Parathyroid adenoma (tissue), 2 donors: ENCODE measurements at regions not wholly inside any gene's neighbourhood (a gene's known extent, or its start where the extent isn't known, plus 50 kb on each side); places are given as distances from the start of the nearest gene placed in this dataset.

Experiments
- H2AFZ ChIP-seq: fragments of 300-600 bp; sonication (generic); one replicate; pipeline ENCODE4 v1.7.0; 2017; ENCODE audit warnings: antibody characterized with exemption, mild to moderate bottlenecking
- H3K27ac ChIP-seq: fragments of 300-600 bp; sonication (generic); one replicate; pipeline ENCODE4 v1.7.0; 2017
- H3K27me3 ChIP-seq: fragments of 300-600 bp; sonication (generic); one replicate; pipeline ENCODE4 v1.7.0; 2017; ENCODE audit warnings: low read length; ENCODE audit not compliant: control insufficient read depth, insufficient read depth
- H3K36me3 ChIP-seq: fragments of 300-600 bp; sonication (generic); one replicate; pipeline ENCODE4 v1.7.0; 2017; ENCODE audit warnings: low read length; ENCODE audit not compliant: control insufficient read depth, insufficient read depth
- H3K4me1 ChIP-seq: fragments of 300-600 bp; sonication (generic); one replicate; pipeline ENCODE4 v1.7.0; 2017; ENCODE audit warnings: control low read depth
- H3K4me2 ChIP-seq: fragments of 300-600 bp; sonication (generic); one replicate; pipeline ENCODE4 v1.7.0; 2017; ENCODE audit warnings: low read length
- H3K4me3 ChIP-seq: fragments of 300-600 bp; sonication (generic); one replicate; pipeline ENCODE4 v1.7.0; 2017; ENCODE audit warnings: low read depth, low read length
- H3K79me2 ChIP-seq: fragments of 300-600 bp; sonication (generic); one replicate; pipeline ENCODE4 v1.7.0; 2017; ENCODE audit warnings: control low read depth
- H3K9ac ChIP-seq: fragments of 300-600 bp; sonication (generic); one replicate; pipeline ENCODE4 v1.7.0; 2017; ENCODE audit warnings: mild to moderate bottlenecking
- H3K9me3 ChIP-seq: fragments of 300-600 bp; sonication (generic); one replicate; pipeline ENCODE4 v1.7.0; 2017; ENCODE audit warnings: low read length; ENCODE audit not compliant: control insufficient read depth
- TF ChIP-seq, protein P1 (sequence below): fragments of 300-600 bp; sonication (generic); IDR thresholded peaks from one replicate; pipeline ENCODE4 v1.7.0; 2017; ENCODE audit warnings: antibody characterized with exemption, mild to moderate bottlenecking
- donor health status: primary hyperparathyroidism.

DNA sequence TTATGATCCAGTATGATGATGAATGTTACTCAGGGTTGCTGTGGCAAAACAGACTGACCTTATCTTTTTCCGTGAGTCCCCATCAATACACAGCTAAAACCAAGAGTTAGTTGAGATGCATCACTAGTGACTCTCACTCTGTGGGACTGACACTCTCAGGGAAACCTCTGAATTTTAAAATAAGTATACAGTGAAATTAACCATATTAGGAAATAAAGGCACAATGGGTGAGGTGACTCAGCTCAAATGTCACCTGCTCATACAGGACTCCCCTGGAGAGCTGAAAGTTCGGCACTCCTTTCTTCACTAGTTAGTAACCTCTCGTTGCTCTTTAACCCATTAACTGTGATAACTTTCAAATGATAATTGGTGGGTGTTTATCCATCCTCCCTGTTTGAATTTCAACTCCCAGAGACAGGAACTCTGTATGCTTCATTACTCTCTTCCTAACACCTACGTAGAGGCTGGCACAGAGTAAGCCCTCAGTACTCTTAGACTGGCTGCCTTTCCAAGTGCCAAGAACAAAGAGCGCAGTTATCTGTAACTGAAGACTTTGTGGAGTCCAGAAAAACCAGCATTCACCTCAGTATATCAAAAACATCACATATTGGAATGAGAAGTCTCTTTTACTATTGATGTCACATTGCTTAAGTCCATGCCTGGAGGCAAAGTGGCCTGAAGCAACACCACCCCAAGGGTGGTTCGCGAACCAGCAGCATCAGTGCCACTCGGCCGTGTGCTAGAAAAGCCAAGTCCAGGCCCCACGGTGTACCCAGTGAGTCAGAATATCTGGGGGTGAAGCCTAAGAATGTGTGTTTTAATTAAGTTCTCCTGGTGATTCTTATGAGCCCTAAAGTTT lies 91.1 kb downstream of the NIBAN1 start:
- no peak overlapping the region for H3K27ac ChIP-seq
- no peak overlapping the region for H2AFZ ChIP-seq
- H3K4me2 ChIP-seq, result no peak overlapping the region
- no peaks in the 10 kb centered on the region for H3K27me3 ChIP-seq
- no peaks in the 10 kb centered on the region for H3K79me2 ChIP-seq
- no peaks in the 10 kb centered on the region for H3K4me1 ChIP-seq
- H3K36me3 ChIP-seq, result no peaks in the 10 kb centered on the region
- H3K9me3 ChIP-seq, result no peaks in the 10 kb centered on the region
- no peak overlapping the region for H3K4me3 ChIP-seq
- no peak overlapping the region for H3K9ac ChIP-seq
- TF ChIP-seq, protein P1, sequence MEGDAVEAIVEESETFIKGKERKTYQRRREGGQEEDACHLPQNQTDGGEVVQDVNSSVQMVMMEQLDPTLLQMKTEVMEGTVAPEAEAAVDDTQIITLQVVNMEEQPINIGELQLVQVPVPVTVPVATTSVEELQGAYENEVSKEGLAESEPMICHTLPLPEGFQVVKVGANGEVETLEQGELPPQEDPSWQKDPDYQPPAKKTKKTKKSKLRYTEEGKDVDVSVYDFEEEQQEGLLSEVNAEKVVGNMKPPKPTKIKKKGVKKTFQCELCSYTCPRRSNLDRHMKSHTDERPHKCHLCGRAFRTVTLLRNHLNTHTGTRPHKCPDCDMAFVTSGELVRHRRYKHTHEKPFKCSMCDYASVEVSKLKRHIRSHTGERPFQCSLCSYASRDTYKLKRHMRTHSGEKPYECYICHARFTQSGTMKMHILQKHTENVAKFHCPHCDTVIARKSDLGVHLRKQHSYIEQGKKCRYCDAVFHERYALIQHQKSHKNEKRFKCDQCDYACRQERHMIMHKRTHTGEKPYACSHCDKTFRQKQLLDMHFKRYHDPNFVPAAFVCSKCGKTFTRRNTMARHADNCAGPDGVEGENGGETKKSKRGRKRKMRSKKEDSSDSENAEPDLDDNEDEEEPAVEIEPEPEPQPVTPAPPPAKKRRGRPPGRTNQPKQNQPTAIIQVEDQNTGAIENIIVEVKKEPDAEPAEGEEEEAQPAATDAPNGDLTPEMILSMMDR, result no peak

DNA sequence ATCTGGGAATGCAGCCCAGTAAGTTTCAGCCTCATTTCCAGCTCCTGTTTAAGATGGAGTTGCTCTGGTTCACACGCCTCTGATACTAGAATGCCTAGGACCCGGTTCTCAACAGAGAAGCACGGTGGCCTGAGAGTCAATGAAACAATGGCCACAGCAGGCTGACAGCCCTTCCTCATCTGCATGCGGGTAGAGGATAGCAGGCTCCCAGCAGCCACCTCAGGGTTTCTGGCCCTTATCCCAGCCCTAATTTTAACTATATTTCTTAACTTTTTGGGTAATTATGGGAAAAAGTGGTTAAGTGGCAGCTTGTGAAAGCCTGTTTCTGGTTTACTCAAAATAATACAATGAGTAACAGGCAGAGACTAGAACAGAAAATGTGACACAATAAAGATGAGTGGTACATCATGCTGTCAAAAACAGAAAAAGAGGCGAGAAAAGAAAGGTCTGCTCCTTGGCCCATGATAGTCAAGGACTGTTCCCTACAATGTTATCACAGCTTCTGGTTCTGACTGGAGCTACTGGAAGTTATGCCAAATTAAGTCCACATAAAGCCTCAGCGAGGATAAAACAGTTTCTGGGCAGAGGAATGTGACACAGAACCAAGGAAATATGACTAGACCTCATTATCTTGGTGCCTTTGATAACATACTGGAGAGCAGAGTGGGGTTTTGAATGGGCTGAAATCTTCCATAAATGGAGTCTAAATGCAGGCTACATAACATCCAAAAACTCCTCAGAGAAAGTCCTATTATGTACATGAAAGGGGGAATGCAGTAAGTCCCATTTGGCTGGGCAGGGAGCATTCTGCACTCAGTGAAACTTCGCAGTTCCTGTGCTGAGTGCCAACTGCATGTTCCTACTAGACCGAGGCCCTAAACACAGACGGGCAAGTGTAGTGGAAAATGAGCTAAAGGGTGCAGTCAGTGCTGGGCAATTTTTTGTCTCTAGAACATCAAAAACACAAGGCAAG lies 92.1 kb downstream of the NIBAN1 start:
- no peak overlapping the region for H3K4me2 ChIP-seq
- TF ChIP-seq, protein P1, result no peak
- H3K9ac ChIP-seq, result no peak overlapping the region
- H3K9me3 ChIP-seq, result no peaks in the 10 kb centered on the region
- no peaks in the 10 kb centered on the region for H3K79me2 ChIP-seq
- H3K4me3 ChIP-seq, result no peak overlapping the region
- no peaks in the 10 kb centered on the region for H3K4me1 ChIP-seq
- H2AFZ ChIP-seq, result no peak overlapping the region
- H3K27ac ChIP-seq, result no peak overlapping the region
- H3K36me3 ChIP-seq, result no peaks in the 10 kb centered on the region
- no peaks in the 10 kb centered on the region for H3K27me3 ChIP-seq

GRCh38 chr1:184879876-184880557 lies 94.3 kb downstream of the NIBAN1 start:
- no peaks in the 10 kb centered on the region for H3K79me2 ChIP-seq
- no peaks in the 10 kb centered on the region for H3K36me3 ChIP-seq
- H3K9ac ChIP-seq, result no peak overlapping the region
- no peak overlapping the region for H3K27ac ChIP-seq
- H2AFZ ChIP-seq, result no peak overlapping the region
- H3K4me1 ChIP-seq, result no peaks in the 10 kb centered on the region
- H3K27me3 ChIP-seq, result no peaks in the 10 kb centered on the region
- H3K4me2 ChIP-seq, result no peak overlapping the region
- H3K9me3 ChIP-seq, result no peaks in the 10 kb centered on the region
- no peak overlapping the region for H3K4me3 ChIP-seq
- TF ChIP-seq, protein P1, result no peak

GRCh38 chr1:184878602-184879001 lies 95.7 kb downstream of the NIBAN1 start:
- Histone ChIP-seq H3K79me2 (no peaks in the 10 kb centered on the region), H3K4me2 (no peak overlapping the region), H2AFZ (no peak overlapping the region), H3K27me3 (no peaks in the 10 kb centered on the region), H3K4me1 (no peaks in the 10 kb centered on the region), H3K36me3 (no peaks in the 10 kb centered on the region), H3K27ac (no peak overlapping the region), H3K9me3 (no peaks in the 10 kb centered on the region), H3K9ac (no peak overlapping the region), H3K4me3 (no peak overlapping the region)
- TF ChIP-seq, protein P1, result no peak
